ENCODE measurements at regions not wholly inside any gene's neighbourhood (a gene's known extent, or its start where the extent isn't known, plus 50 kb on each side); places are given as distances from the start of the nearest gene placed in this dataset.
"Not testable (repeated sequence)": the region's sequence is repeated elsewhere in the genome, so short reads cannot be mapped to it uniquely, and the experiment has no call there.

DNA sequence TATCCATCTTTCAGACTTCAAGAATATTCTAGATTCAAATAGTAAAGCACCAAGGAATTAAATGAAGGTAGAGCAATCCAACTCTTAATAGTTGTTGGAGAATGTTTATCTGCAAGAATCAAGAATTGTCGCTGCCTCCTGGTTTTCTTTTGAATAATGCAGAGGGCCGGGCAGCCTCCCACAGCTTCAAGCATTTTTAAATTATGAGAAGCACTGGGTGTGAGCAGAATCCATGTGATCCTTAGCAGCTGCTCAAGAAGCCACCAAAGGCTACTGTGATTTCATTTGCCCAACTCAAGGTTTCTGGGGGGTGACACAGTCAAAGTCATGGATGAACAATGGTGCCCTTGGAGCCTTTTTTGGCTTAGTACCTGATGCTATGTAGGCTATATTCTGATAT lies 374.9 kb downstream of the BCL2L11 start:
- WGBS, 2 experiments (ENCODE audit: extremely low coverage in 2 of 2, insufficient read length in 1 of 2), result no CpG with 5 or more reads among the region's 2 CpGs
- Histone ChIP-seq H3K27ac (ENCODE audit: insufficient read depth, low read length) (peak overlapping the region; percentile 100), H4K8ac (ENCODE audit: low read depth in 2 of 2, low read length in 2 of 2) (peak overlapping the region; percentile 29 to 96; a peak in 3 of 4 replicates), H3K14ac (replicated peaks; ENCODE audit: low read depth, low read length) (peak overlapping the region; percentile 63; the same call in 1 of the 2 replicates), H3K9ac (ENCODE audit: low read depth, low read length) (peak overlapping the region; percentile 70), H2BK20ac (ENCODE audit: low read depth, low read length) (peak overlapping the region; percentile 96; the same call in 1 of the 2 replicates), H2BK120ac (ENCODE audit: low read depth, low read length) (peak overlapping the region; percentile 94), H3K4ac (ENCODE audit: low read depth, low read length) (peak overlapping the region; percentile 95), H3K4me2 (ENCODE audit: low read depth, low read length) (0 out of 2 replicates have a peak overlapping the region, but pooled peaks have one; percentile 28), H2BK15ac (ENCODE audit: low read depth, low read length) (peak overlapping the region; percentile 94; the same call in 1 of the 3 replicates), H4K91ac (ENCODE audit: insufficient read depth, low read depth, low read length) (peak overlapping the region; percentile 82; the same call in 1 of the 2 replicates), H4K5ac (ENCODE audit: low read depth, low read length) (peak overlapping the region; percentile 99), H2AK5ac (ENCODE audit: low read depth, low read length) (peak overlapping the region; percentile 92), H3K4me1 (ENCODE audit: control insufficient read depth, insufficient read depth, low read length) (peaks cover 19% of the 10 kb centered on the region), H3K23ac (ENCODE audit: low read depth, low read length) (peak overlapping the region; percentile 89; the same call in 1 of the 2 replicates), H3K18ac (ENCODE audit: low read depth, low read length) (peak overlapping the region; percentile 98), H2BK5ac (ENCODE audit: low read depth, low read length, poor library complexity, severe bottlenecking) (peak overlapping the region; percentile 94), H3K56ac (ENCODE audit: extremely low read depth, insufficient read depth, low read length) (peak overlapping the region; percentile 13; the same call in 1 of the 2 replicates)
- ATAC-seq (ENCODE audit: low read depth); H2AK9ac ChIP-seq (replicated peaks; ENCODE audit: low read depth, low read length, poor library complexity); H3K4me3 ChIP-seq (ENCODE audit: insufficient read depth, low read depth, low read length); POLR2A ChIA-PET (ENCODE audit: unreplicated experiment); H2AFZ ChIP-seq (replicated peaks; ENCODE audit: low read length, poor library complexity); H3K36me3 ChIP-seq (ENCODE audit: control insufficient read depth, insufficient read depth, low read length); H3K9me3 ChIP-seq (ENCODE audit: control insufficient read depth, insufficient read depth, low read length); H3K27me3 ChIP-seq (ENCODE audit: control insufficient read depth, insufficient read depth, low read length); dilution Hi-C loops (cut with HindIII; ENCODE audit: low sequenced_read_pairs, unreplicated experiment); H3K79me1 ChIP-seq (ENCODE audit: low read depth in 1 of 2, low read length in 2 of 2); BruUV-seq (replicated peaks); H3K9me1 ChIP-seq (ENCODE audit: insufficient read depth, low read length); CTCF ChIA-PET; H4K20me1 ChIP-seq (ENCODE audit: insufficient read depth, low read length): not testable (repeated sequence)
- in situ Hi-C loops (cut with MboI; ENCODE audit: low sequenced_read_pairs), result loop anchor here (25.0 kb wide), 1 partner anchor 167 kb away; no protein-coding TSS in a partner anchor
- intact Hi-C loops (cut with micrococcal nuclease), result loop anchor here (10.0 kb wide), 1 partner anchor 169 kb away; no protein-coding TSS in a partner anchor
- DNase-seq, result peak; percentile 50
